Islet precursor cell (in vitro differentiated cells): ENCODE measurements at regions not wholly inside any gene's neighbourhood (a gene's known extent, or its start where the extent isn't known, plus 50 kb on each side); places are given as distances from the start of the nearest gene placed in this dataset.

Experiments used
- DNase-seq: peaks from one replicate; pipeline ENCODE4 v3.0.0-alpha.2; 2018

DNA sequence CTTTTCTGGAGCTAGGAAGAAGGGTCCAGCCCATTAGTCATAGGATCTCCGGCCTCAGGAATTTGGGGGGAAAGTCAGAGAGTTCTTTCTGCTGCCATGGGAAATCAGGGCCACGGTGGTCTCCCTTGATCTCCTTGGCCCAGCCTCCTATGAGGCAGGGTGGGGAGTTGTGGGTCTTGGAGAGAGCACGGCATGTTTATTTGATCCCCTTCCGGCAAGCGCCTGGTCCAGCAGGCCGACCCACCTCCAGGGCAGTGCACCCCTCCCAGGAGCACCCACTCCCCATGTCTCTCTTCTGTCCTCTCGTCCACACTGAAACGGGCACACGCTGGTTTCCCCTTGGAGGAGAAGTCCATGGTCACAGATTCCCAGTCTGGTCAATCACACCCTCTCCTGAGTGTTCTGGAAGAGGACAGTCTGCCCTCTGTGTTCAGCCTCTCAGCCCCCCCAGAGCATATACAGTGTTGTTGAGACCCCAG is 464.6 kb upstream of the HS6ST1 start:
- DNase-seq: no peak

DNA sequence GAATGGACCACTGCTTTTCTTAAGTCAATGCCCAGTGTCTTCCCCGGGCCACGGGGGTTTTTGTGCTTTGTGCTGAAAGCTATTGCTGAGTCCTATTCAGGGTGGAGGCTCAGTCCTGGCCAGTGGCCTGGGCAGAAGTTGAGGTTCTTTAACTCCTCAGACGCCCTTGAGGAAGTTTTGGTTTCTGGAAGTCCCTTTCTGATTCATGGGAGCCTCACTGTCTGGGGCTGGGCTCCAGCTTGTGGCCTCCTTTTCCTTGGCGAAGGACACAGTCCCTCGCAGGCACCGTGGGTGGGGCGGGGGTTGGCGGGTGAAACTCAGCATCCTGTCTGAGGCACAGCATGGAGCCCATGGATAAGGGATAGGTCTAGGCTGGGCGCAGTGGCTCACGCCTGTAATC is 465.2 kb upstream of the HS6ST1 start:
- DNase-seq: peak; percentile 27

DNA sequence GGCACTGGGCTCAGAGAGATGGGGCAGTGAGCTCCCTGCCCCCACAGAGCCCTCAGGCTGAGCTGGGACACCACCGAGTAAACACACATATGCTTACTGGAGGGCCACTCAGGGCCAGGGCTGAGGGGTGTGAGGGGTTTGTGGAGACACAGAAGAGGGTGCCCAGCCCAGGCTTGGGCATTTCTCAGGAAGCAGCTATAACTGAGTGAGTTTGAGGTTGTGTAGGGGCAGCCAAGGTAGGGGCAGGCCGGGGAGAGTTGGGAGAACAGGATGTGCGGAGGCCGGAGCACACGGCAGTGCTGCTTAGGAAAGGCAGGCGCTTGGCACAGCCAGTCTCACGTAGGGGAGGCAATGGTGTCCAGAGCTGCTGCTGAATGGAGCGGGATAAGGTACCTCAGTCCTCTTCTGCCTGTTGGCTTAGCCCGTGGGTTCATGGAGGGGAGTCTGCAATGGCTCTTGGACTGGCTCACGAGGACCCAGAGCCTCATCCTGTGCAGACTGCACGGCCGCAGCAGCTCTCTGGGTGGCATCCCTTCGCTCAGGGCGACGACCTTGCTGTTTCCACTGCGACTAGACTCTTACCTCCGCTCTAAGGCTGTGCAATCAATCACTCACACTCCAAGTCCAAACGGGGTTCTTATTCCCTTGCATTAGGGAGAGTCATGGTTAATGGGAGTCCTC is 466.1 kb upstream of the HS6ST1 start:
- peak; percentile 44 for DNase-seq

DNA sequence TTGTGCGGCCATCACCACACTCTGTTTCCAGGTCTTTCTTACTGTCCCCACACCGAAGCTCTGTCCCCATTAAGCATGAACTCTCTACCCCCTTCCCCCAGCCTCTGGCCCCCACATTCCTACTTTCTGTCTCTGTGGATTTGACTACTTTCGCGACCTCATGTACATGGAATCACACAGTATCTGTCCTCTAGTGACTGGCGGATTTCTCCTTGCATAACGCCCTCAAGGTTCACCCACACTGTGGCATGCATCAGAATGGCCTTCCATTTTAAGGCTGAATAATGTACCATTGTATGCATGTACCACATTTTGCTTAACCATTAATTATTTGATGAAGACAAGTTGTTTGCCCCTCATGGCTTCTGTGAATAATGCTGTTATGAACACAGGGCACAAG is 467.6 kb upstream of the HS6ST1 start:
- DNase-seq: peak; percentile 56

DNA sequence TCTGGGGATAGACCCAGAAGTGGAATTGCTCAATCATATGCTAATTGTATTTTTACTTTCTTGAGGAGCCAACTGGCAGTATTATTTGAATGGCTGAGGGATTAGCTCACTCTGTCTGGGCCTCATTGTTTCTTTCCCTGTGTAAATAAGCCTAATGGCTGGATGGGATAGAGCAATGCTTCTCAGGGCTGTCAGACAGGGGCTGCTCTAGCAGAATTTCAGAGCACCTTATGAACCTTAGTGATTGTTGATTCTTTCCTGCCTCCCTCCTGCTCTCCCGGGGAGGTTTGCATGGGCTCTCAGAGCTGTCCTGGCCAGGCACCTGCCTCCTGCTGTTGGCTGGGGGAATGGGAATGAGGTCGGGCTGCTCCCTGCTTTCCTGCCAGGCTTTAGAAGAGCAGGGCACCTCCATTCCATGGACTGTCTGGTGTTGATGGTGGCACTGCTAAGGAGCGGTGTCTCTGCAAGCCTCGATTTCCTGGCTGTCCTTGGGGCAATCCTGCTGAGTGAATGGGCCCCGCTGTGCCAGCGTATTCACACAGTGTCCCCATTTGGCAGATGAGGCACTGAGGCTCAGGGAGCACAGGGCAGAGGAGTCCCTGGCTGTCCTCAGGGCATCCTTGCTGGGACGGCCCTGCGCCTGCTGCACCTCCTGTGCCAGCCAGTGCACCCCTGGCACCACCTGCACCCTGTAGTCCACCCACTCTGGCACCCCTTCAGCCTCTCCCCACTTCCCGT is 468.2 kb upstream of the HS6ST1 start:
- DNase-seq: peak; percentile 67

DNA sequence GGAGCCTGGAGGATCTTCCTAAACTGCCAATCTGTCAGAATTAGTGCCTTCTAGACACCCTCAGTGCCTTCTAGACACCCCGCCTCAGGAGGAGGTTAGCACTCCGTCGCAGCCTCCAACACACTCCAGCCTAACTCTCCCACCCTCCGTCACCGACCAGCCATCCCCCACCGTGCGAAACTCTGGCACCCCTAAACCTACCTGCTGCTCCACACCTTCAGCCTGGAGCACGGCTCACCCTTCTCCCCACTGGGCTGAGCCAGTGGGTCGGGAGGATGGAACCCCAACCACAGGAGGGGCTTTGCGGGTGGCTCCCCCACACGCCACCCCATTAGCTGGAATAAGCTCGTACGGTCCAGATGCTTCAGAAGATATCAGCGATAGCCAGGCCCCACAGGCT is 468.9 kb upstream of the HS6ST1 start:
- peak; percentile 35 for DNase-seq

DNA sequence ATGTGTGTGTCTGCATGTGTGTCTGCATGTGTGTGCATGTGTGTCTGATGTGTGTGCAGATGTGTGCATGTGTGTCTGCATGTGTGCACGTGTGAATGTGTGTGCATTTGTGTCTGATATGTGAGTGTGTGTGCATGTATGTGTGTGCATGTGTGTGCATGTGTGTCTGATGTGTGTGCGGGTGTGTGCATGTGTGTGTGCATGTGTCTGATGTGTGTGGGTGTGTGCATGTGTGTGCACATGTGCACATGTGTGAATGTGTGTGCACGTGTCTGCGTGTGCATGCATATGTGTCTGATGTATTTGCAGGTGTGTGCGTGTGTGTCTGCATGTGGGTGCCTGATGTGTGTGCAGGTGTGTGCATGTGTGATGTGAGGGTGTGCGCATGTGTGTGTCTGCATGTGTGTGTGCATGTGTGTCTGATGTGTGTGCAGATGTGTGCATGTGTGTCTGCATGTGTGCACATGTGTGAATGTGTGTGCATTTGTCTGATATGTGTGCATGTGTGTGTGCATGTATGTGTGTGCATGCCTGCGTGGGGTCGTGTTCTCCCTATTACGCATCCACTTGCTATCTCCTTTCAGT is 470.1 kb upstream of the HS6ST1 start:
- DNase-seq: peak; percentile 28

DNA sequence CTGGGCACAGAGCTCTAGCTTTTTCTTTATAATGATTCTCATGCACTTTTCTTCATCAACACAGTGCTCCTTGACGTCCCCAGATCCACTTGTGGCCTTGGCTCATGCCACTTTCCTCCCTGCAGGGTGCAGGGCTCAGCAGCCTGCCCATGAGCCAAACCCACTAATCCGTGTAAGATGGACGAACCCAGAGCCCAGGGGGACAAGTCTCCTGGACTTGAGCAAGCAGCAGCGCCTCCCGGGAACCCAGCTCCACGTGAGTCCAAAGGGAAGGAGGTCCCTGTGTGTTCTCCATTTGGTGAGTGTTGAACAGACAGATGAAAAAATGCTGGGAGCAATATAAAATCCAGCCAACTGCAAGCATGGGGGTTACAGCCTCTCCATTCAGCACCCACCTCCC is 470.6 kb upstream of the HS6ST1 start:
- peak; percentile 42 for DNase-seq

DNA sequence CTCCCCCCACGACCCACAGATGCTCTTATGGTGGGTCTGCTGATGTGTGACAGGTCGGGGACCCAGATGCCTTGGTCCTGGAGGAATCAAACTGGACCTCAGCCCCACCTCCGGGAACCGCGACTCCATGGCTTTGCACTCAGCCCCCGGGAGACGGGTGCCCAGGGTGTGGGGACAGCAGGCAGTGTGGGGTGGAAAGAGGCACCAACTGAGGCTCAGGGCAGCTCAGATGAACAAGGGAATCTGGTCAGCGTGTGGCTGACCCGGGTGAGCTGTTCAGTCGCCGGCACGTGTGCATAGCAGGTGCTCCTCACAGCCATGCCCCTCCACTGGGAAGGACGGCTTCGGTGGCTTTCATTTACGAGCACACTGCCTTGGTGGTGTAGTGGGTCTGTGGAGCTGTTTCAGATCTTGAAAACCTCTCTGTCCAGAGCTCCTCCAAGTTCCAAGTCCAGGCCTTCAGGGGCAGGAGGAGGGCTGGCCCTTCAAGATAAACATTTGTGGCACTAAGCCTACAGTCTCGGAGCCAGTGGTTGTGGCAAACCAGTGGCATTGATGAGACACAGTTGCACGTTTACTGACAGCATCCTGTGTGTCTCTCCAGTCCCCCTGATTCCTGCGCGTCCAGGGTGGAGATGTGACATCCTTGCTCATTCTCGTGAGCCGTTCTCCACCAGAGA is 471.2 kb upstream of the HS6ST1 start:
- DNase-seq: peak; percentile 48

DNA sequence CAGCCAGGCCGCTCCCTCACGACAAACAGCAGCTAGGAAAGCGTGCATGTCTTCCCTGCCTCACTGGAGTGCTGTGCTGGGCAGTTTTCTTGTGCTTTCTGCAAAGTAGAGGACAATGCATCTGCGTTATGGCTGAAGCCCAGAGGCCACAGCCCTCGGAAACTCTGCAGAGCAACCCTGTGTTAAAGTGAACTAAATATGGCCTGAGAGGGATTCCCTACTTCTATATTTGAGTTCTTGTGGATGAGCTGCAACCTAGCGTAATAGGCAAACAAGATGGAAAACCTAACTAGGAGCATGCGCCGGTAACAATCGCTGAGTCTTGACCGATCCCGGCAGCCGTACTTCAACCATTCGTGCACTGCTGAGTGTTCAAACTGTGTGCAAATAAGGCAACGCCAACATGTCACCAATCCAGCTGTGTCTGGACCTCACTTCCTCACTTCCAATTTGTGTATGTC is 471.9 kb upstream of the HS6ST1 start:
- DNase-seq: no peak

DNA sequence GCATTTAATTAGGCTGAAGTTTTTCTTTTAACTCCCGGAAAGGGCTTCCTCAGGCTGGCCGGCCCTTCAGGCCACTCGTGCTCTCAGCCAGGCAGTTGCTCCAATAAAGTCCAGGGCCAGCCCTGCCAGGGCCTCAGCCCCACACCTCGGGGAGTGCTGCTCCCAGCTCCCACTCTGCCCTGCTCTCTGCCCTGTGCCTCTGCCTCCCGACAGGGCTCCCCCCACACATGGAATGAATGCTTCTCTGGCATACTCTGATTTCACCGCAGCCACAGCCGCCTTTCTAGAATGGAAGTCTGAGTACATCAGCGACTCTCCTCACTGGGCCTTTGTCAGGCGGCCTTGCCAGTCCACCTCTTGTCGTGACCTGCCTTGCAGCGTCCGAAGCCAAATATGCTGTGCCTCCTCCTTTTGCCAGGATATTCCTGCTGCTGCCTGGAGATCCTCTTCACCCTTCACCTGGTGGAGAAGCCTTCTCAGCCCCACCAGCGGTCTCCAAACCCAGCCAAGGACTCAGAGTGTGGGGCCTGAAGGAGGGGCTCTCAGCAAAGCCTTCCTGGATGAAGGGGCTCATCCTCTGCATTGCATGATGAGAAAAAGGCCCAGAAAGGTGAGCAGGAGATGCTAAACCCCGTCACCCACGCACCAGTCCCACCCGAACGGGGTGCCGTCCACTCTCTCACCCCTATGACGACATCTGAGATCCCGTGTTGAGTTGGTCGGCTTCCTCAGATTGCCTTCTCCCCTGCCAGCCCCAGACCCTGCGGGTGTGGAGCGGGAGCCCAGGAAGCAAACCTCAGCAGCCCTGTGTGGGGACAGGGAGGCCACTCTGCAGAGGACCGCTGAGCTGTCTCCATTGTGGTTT is 472.7 kb upstream of the HS6ST1 start:
- peak; percentile 50 for DNase-seq

DNA sequence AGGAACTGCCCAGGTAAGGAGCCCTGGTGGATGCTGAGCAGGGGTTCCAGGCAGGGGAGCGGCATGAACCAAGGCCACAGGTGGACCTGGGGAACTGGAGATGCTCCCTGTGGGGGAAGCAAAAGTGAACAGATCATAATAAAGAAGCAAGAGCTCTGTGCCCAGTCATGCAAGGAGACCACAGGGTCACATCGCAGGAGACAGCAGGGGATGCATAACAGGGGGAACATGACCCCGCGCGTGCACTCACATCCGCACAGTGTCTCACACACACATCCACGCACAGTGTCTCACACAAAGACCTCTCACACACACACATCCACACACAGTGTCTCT is 473.3 kb upstream of the HS6ST1 start:
- DNase-seq: no peak

DNA sequence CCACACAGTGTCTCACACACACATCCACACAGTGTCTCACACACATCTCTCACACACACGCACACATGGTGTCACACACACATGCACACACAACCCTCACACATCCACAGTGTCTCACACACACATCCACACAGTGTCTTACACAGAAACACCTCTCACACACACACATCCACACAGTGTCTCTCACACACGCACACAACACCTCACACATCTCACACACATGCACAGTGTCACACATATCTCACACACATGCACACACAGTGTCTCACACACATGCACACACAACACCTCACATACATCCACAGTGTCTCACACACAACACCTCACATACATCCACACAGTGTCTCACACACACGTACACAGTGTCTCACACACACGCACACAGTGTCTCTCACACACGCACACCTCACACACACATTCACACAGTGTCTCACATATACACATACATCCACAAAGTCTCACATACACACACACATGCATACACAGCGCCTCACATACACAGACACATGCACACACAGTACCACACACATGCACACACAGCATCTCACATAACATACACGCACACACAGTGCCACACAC is 473.9 kb upstream of the HS6ST1 start:
- DNase-seq: no peak

DNA sequence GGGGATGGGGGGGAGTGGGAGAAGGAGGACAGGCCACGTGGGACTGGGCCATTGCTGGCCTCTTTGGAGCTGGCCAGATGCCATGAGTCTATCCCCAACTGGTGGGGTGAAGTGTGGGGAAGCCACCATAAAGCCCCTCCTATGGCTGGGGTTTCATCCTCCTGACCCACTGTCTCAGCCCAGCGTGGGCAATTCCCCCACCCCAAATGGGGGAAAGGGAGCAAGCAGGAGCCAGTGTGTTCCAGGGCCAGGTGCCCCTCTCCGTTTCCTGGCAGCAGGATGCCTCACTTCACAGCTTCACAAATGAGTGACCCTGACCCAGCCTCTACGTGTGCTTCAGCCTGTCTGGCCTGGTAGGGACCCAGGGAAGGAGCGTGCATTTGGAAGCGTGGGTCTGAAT is 474.7 kb upstream of the HS6ST1 start:
- DNase-seq: peak; percentile 40

DNA sequence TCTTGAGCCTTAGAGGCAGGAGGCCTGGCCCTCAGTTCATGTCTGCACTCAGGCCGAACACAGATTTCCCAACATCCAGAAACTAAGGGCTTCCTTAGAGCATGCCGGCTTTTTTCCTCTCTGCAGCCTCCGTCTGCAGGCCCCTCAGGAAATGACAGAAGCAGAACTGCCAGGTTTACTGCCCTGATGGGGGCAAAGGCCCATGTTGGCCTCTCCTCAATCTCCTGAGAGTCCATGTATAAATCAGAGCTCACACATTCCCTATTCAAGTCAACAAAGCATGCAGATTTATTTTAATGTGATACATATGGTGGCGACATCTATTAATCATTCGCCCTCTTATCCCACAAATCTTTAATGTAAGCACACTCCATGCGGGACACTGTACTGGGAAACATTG is 475.6 kb upstream of the HS6ST1 start:
- DNase-seq: peak; percentile 42

DNA sequence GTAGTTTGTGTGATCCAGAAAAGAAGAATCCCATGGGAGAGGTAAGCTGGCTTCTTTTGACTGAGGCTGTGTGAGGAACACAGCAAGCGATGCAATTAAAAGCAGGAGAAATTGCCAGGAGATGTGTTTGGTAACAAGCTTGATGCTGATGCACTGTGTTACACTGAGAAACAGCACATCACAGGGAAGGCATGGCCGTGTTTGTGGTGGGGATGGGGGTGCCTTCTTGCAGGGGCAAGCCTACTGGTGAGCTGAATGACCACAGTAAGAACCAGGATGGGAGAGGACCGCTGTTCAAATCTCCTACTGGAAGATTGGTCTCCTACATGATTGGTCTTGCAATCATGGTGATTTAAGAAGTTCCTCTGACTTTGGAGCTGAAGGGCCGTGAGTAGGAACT is 477.7 kb upstream of the HS6ST1 start:
- DNase-seq: no peak

DNA sequence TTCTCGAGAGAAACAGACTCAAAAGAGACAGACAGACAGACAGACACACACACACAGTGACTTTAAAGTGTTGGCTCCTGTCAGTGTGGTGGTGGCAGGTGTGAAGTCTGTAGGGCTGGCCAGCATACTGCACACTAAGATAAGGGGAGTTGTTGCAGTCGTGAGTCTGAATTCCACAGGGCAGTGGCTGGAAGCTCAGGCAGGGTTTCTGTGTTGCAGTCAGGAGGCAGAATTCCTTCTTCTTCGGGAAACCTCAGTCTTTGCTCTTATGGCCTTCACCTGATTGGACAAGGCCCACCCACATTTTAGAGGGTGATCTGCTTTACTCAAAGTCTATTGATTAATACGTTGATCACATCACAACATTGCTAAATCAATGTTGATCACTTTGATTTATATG is 478.4 kb upstream of the HS6ST1 start:
- DNase-seq: peak; percentile 35

DNA sequence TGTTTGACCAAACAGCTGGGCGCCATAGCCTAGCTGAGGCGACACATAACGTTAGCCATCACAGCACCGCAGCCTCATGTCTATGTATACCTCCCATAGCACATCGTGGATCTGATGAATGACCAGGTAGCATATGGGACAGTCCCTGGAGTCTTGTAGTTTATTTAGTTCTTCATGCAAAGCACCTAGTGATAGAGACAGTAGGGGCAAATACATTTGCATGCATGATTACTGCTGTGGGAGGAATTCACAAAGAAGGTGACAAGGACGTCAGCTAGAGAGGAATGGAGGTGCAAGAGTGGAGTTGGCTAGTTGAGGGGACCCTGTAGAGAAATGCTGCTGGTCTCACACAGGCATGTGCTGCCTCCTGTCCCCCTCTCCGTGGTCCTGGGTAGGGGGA is 478.9 kb upstream of the HS6ST1 start:
- peak; percentile 28 for DNase-seq

DNA sequence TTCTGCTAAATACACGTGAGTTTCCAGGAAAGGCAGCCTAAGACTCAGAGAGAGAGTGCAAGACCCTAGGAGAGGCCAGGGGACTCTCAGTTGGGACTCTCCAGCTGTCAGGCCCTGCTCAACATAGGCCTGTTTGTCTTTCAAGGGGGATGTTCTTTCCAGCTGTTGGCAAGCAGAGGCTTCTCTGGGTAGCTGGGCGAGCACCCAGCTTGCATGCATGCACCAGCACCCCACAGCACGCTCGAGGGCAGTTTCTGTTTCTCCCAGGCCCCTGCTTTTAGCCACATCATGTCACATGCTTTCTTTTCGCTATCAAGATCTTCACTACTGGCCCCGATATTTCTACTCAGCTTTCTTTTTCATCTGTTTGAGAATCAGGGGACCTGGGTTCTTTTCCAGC is 479.3 kb upstream of the HS6ST1 start:
- DNase-seq: peak; percentile 27

DNA sequence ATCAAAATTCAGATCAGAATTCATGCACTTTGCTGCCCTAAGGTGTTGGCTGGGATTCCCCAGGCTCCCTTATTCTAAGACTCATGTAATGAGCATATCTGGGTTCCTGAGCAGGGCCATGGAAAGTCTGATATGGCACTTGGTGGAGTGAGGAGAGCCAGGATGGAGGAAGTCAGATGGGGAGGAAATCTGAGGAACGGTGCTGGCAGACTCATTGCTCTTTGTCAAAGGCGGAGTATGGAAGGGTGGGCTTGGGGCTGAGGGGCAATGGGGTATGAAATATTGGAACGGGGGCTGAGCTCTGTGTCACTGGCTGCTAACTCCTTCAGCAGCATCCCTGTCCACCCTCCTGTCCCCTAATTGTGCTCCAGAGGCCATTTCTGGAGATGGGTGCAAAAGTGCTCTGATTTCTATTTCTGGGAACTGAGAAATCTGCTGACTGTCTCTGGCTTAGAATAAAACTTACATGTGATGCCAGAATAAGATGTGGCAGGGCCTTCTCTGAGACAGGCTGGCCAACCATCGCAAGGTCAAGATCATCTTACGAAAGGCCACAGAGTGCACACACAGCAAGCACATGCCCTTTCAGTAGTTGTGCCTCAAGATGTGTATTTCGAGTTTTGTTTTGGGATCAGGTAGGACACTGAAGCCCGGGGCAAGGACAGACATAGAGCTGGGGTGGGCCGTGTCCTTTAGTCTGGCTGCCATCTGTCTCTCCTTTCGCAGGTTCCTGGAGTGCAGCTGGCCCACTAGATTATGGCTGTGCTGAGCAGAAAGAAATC is 480.0 kb upstream of the HS6ST1 start:
- no peak for DNase-seq

DNA sequence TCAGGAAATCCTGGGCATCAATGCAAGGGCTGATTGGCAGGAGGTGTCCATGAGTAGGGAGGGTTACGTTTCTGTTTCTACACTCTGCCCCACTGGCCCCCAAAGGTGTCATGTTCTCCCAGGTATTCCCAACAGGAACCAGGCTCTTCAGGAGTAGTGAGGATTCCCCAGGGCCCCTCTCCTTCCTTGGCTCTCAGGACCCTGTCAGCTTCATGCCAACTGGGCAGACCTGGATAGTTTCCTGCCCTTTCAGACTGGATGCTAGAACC is 480.6 kb upstream of the HS6ST1 start:
- DNase-seq: peak; percentile 20

DNA sequence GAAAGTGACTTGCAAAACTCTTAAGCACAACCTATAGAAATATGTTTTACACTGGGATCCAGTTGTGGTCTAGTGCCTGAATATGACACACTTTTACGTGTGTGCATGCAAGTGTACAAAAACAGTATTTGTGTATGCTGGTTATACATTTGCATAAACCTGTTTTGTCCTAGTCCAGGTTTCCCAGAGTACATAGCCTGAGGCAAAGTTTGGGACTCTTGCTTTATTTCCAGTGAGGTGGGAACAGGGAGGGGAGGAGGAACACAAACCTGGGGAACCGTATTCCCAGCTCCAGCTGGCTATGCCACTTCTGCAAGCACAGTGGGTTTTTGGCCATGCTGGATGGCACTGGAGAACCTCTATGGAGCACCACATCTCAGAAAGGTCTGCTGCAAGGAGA is 481.1 kb upstream of the HS6ST1 start:
- DNase-seq: peak; percentile 25
